ENCODE measurements at regions not wholly inside any gene's neighbourhood (a gene's known extent, or its start where the extent isn't known, plus 50 kb on each side); places are given as distances from the start of the nearest gene placed in this dataset.

DNA sequence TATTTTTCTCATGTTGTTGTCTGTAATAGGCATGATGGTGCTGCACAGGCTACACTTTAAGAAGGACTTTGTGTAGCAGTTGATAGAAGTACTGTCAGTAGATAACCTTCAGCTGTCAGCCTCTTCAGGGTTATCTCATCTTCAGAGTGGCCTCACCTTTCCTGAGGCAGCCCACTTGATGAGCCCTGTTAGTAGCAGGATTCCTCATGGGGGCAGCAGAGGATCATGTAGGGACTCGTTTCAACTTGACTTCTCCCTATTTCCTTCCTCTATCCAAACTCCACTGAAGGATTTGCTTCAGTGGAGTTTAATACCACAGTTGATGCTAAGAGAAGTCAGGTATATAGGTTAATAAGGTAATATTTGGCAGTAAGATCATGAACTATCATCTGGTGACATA lies 530.3 kb upstream of the FSIP2 start:
- TF ChIP-seq GATA3 (IDR thresholded peaks at IDR 0.05; ENCODE audit: borderline replicate concordance) (no peak), RAD21 (conservative IDR thresholded peaks at IDR 0.05 in 1 of 2, IDR thresholded peaks at IDR 0.05 in 1 of 2) (peak; percentile 23 to 27; a peak in 1 of 5 replicates)
- ChIA-PET POLR2A (no interaction called here), CTCF (no interaction called here)
- no peak overlapping the region for H3K4me2 ChIP-seq
- H3K4me3 ChIP-seq, result no peak overlapping the region
- no peak for ATAC-seq
- peak in 1 of 2 experiments; percentile 17 for DNase-seq (ENCODE audit: low read depth in 1 of 2, low spot score in 1 of 2)
- H3K4me1 ChIP-seq, result no peaks in the 10 kb centered on the region
- 0% methylated on average over 1 of the region's 1 CpG for WGBS (ENCODE audit: missing lambda C conversion rate)
- H3K27ac ChIP-seq, result no peak overlapping the region
- H3K9me3 ChIP-seq, result no peaks in the 10 kb centered on the region
- no peak for FAIRE-seq

DNA sequence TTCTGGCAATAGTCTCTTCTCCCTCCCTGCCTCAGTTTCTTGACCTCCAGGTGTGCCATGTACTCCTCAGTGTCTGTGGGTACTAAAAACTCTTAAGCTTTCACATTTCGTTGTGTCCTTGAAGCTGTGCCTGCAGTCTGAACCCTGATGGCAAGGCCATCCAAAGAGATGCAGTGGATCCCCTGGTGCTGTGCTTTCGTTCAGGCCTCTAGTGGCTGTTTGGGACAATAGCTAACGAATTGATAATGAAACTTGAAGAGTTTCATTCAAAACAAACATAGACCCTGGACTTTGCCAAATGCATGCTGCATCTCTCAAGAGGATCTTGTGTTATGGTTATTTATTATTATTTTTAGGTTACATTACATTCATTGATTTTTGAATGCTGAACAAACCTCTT lies 523.1 kb upstream of the FSIP2 start:
- no peak for TF ChIP-seq ZNF302 (CRISPR knock-in tag; IDR thresholded peaks at IDR 0.05)
- no peak for ATAC-seq
- Histone ChIP-seq H3K9me3 (no peaks in the 10 kb centered on the region), H3K4me3 (no peak overlapping the region), H3K27ac (no peak overlapping the region), H3K4me1 (no peaks in the 10 kb centered on the region), H3K4me2 (no peak overlapping the region)
- no peak for DNase-seq (ENCODE audit: low read depth in 1 of 2, low spot score in 1 of 2)
- FAIRE-seq, result no peak
- ChIA-PET POLR2A (no interaction called here), CTCF (no interaction called here)
- WGBS (ENCODE audit: missing lambda C conversion rate), result 14% methylated on average over 3 of the region's 3 CpGs

DNA sequence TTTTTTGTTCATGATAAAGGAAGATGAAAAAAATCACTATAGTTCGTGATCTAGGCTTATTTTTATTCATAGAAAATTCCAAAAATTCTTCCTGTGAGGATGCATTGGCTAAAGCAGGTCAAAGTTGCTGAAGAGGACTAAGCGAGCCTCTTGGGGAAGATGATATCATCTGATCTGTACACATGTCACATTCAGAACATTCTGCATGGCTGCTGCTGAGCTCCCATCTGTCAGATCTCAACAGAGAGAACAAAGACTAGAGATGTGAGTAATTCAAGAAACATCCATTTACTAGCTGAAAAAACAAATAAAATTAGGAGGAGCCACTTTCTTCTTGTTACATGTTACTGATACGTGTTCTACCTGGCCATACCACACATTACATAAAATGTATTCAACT lies 518.6 kb upstream of the FSIP2 start:
- Histone ChIP-seq H3K27ac (no peak overlapping the region), H3K4me2 (no peak overlapping the region), H3K4me3 (no peak overlapping the region), H3K9me3 (no peaks in the 10 kb centered on the region), H3K4me1 (no peaks in the 10 kb centered on the region)
- CTCF ChIA-PET, result no interaction called here
- no peak for ATAC-seq
- no peak for FAIRE-seq
- no peak for DNase-seq (ENCODE audit: low read depth in 1 of 2, low spot score in 1 of 2)
- TF ChIP-seq TP53 (CRISPR knock-in tag; IDR thresholded peaks at IDR 0.05), result no peak
- no peak for TF ChIP-seq ZSCAN20 (CRISPR knock-in tag; IDR thresholded peaks at IDR 0.05)
- TF ChIP-seq NR3C1 (IDR thresholded peaks at IDR 0.05), result no peak
- TF ChIP-seq EHMT2 (IDR thresholded peaks at IDR 0.05; ENCODE audit: low read depth), result no peak
- TF ChIP-seq GATA3 (IDR thresholded peaks at IDR 0.05; ENCODE audit: borderline replicate concordance), result no peak
- no peak for TF ChIP-seq NPAS2 (CRISPR knock-in tag; IDR thresholded peaks at IDR 0.05; ENCODE audit: borderline replicate concordance)
- TF ChIP-seq, protein P1, sequence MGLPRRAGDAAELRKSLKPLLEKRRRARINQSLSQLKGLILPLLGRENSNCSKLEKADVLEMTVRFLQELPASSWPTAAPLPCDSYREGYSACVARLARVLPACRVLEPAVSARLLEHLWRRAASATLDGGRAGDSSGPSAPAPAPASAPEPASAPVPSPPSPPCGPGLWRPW (IDR thresholded peaks at IDR 0.05), result no peak
- TF ChIP-seq FOSL2 (IDR thresholded peaks at IDR 0.05), result no peak
- TF ChIP-seq FOSL2 (CRISPR knock-in tag; IDR thresholded peaks at IDR 0.05), result no peak
- TF ChIP-seq JUNB (IDR thresholded peaks at IDR 0.05), result no peak
- TF ChIP-seq ESRRA (IDR thresholded peaks at IDR 0.05; ENCODE audit: borderline replicate concordance, low read length), result no peak
- TF ChIP-seq, protein P2, sequence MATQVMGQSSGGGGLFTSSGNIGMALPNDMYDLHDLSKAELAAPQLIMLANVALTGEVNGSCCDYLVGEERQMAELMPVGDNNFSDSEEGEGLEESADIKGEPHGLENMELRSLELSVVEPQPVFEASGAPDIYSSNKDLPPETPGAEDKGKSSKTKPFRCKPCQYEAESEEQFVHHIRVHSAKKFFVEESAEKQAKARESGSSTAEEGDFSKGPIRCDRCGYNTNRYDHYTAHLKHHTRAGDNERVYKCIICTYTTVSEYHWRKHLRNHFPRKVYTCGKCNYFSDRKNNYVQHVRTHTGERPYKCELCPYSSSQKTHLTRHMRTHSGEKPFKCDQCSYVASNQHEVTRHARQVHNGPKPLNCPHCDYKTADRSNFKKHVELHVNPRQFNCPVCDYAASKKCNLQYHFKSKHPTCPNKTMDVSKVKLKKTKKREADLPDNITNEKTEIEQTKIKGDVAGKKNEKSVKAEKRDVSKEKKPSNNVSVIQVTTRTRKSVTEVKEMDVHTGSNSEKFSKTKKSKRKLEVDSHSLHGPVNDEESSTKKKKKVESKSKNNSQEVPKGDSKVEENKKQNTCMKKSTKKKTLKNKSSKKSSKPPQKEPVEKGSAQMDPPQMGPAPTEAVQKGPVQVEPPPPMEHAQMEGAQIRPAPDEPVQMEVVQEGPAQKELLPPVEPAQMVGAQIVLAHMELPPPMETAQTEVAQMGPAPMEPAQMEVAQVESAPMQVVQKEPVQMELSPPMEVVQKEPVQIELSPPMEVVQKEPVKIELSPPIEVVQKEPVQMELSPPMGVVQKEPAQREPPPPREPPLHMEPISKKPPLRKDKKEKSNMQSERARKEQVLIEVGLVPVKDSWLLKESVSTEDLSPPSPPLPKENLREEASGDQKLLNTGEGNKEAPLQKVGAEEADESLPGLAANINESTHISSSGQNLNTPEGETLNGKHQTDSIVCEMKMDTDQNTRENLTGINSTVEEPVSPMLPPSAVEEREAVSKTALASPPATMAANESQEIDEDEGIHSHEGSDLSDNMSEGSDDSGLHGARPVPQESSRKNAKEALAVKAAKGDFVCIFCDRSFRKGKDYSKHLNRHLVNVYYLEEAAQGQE (IDR thresholded peaks at IDR 0.05), result no peak
- TF ChIP-seq CEBPB (IDR thresholded peaks at IDR 0.05), result no peak
- no peak for TF ChIP-seq MYC (IDR thresholded peaks at IDR 0.05; ENCODE audit: borderline replicate concordance, low read length)
- TF ChIP-seq, protein P3, sequence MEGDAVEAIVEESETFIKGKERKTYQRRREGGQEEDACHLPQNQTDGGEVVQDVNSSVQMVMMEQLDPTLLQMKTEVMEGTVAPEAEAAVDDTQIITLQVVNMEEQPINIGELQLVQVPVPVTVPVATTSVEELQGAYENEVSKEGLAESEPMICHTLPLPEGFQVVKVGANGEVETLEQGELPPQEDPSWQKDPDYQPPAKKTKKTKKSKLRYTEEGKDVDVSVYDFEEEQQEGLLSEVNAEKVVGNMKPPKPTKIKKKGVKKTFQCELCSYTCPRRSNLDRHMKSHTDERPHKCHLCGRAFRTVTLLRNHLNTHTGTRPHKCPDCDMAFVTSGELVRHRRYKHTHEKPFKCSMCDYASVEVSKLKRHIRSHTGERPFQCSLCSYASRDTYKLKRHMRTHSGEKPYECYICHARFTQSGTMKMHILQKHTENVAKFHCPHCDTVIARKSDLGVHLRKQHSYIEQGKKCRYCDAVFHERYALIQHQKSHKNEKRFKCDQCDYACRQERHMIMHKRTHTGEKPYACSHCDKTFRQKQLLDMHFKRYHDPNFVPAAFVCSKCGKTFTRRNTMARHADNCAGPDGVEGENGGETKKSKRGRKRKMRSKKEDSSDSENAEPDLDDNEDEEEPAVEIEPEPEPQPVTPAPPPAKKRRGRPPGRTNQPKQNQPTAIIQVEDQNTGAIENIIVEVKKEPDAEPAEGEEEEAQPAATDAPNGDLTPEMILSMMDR (IDR thresholded peaks at IDR 0.05), result no peak
- TF ChIP-seq, protein P4, sequence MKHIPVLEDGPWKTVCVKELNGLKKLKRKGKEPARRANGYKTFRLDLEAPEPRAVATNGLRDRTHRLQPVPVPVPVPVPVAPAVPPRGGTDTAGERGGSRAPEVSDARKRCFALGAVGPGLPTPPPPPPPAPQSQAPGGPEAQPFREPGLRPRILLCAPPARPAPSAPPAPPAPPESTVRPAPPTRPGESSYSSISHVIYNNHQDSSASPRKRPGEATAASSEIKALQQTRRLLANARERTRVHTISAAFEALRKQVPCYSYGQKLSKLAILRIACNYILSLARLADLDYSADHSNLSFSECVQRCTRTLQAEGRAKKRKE (CRISPR knock-in tag; IDR thresholded peaks at IDR 0.05; ENCODE audit: low read depth), result no peak
- POLR2A ChIA-PET, result no interaction called here
- whole genome bisulfite sequencing (ENCODE audit: missing lambda C conversion rate), result 35% methylated on average over 3 of the region's 3 CpGs

Data from A549 (cell line).